Central memory CD4-positive, alpha-beta T cell (primary cell): ENCODE measurements at regions not wholly inside any gene's neighbourhood (a gene's known extent, or its start where the extent isn't known, plus 50 kb on each side); places are given as distances from the start of the nearest gene placed in this dataset.
"Not testable (repeated sequence)": the region's sequence is repeated elsewhere in the genome, so short reads cannot be mapped to it uniquely, and the experiment has no call there.

Experiments
- DNase-seq: peaks from one replicate; pipeline ENCODE4 v3.0.0; 2022

- no peak for DNase-seq
These were observed 707.0 kb upstream of the ACTRT1 start for GRCh38 chrX:128759177-128759576.

GRCh38 chrX:128754130-128754529 is 701.9 kb upstream of the ACTRT1 start:
- DNase-seq, result no peak

- DNase-seq, result no peak
These were observed 687.3 kb upstream of the ACTRT1 start for GRCh38 chrX:128739539-128739938.

GRCh38 chrX:128728943-128729342 is 676.7 kb upstream of the ACTRT1 start:
- no peak for DNase-seq

- DNase-seq, result no peak
These were observed 665.7 kb upstream of the ACTRT1 start for GRCh38 chrX:128717635-128718578.

GRCh38 chrX:128714425-128714824 is 662.2 kb upstream of the ACTRT1 start:
- DNase-seq, result no peak

GRCh38 chrX:128699716-128700285 is 647.6 kb upstream of the ACTRT1 start:
- DNase-seq, result no peak

- no peak for DNase-seq
These were observed 646.5 kb upstream of the ACTRT1 start for GRCh38 chrX:128698573-128699181.

- DNase-seq, result no peak
These were observed 639.7 kb upstream of the ACTRT1 start for GRCh38 chrX:128691872-128692271.

GRCh38 chrX:128685387-128685786 is 633.2 kb upstream of the ACTRT1 start:
- no peak for DNase-seq

- DNase-seq, result no peak
These were observed 624.4 kb upstream of the ACTRT1 start for GRCh38 chrX:128676651-128677050.

- DNase-seq, result not testable (repeated sequence)
These were observed 622.3 kb upstream of the ACTRT1 start for GRCh38 chrX:128674326-128675086.

GRCh38 chrX:128664211-128664610 is 612.0 kb upstream of the ACTRT1 start:
- no peak for DNase-seq

- no peak for DNase-seq
These were observed 601.4 kb upstream of the ACTRT1 start for GRCh38 chrX:128653524-128654060.

GRCh38 chrX:128650326-128650725 is 598.1 kb upstream of the ACTRT1 start:
- no peak for DNase-seq

GRCh38 chrX:128634754-128635153 is 582.6 kb upstream of the ACTRT1 start:
- no peak for DNase-seq

GRCh38 chrX:128623361-128623760 is 571.2 kb upstream of the ACTRT1 start:
- no peak for DNase-seq

- DNase-seq, result no peak
These were observed 570.1 kb upstream of the ACTRT1 start for GRCh38 chrX:128622296-128622695.

GRCh38 chrX:128619490-128619889 is 567.3 kb upstream of the ACTRT1 start:
- no peak for DNase-seq

GRCh38 chrX:128616933-128617332 is 564.7 kb upstream of the ACTRT1 start:
- no peak for DNase-seq

- not testable (repeated sequence) for DNase-seq
These were observed 554.6 kb upstream of the ACTRT1 start for GRCh38 chrX:128606817-128607216.

- DNase-seq, result not testable (repeated sequence)
These were observed 554.2 kb upstream of the ACTRT1 start for GRCh38 chrX:128606357-128606756.

- DNase-seq, result no peak
These were observed 549.5 kb upstream of the ACTRT1 start for GRCh38 chrX:128601706-128602105.
